ENCODE measurements at regions not wholly inside any gene's neighbourhood (a gene's known extent, or its start where the extent isn't known, plus 50 kb on each side); places are given as distances from the start of the nearest gene placed in this dataset.

- H3K27ac ChIP-seq (ENCODE audit: low read length in 2 of 2) = no peak overlapping the region
- no peaks in the 10 kb centered on the region for H3K9me3 Mint-ChIP-seq (ENCODE audit: insufficient read depth)
- H3K79me2 ChIP-seq (ENCODE audit: control insufficient read depth, insufficient read depth, low read length) = no peaks in the 10 kb centered on the region
- H3K4me3 ChIP-seq (ENCODE audit: control extremely low read depth in 1 of 5, extremely low read depth in 1 of 5, insufficient read depth in 1 of 5, low read depth in 2 of 5, low read length in 4 of 5) = no peak overlapping the region
- intact Hi-C loops (cut with micrococcal nuclease) = no loop called here
- no peaks in the 10 kb centered on the region for H3K27me3 ChIP-seq (replicated peaks in 1 of 4; ENCODE audit: control extremely low read depth in 1 of 4, control insufficient read depth in 3 of 4, insufficient read depth in 4 of 4, low read length in 3 of 4)
- no peaks in the 10 kb centered on the region for H3K9me3 ChIP-seq (ENCODE audit: control extremely low read depth in 1 of 3, control insufficient read depth in 2 of 3, insufficient read depth in 1 of 3, low read length in 2 of 3)
- no peaks in the 10 kb centered on the region for H3K4me1 Mint-ChIP-seq
- no peak overlapping the region for H3K27ac Mint-ChIP-seq
- H3K9ac ChIP-seq (ENCODE audit: low read length) = no peak overlapping the region
- H3K4me1 ChIP-seq (ENCODE audit: control insufficient read depth in 2 of 2, insufficient read depth in 2 of 2, low read length in 2 of 2) = no peaks in the 10 kb centered on the region
- H3K36me3 ChIP-seq (replicated peaks in 1 of 2; ENCODE audit: control extremely low read depth in 1 of 2, control insufficient read depth in 1 of 2, extremely low read depth in 1 of 2, insufficient read depth in 2 of 2, low read length in 1 of 2) = no peaks in the 10 kb centered on the region
- no peak overlapping the region for H3K4me2 ChIP-seq (replicated peaks; ENCODE audit: low read depth, low read length, poor library complexity, severe bottlenecking)
- ATAC-seq (ENCODE audit: low read depth) (no peak), DNase-seq (no peak)
- WGBS (ENCODE audit: insufficient coverage) = 13% methylated on average over 2 of the region's 4 CpGs
- H2AFZ ChIP-seq (ENCODE audit: insufficient read depth, low read depth, low read length, poor library complexity, severe bottlenecking) = no peak overlapping the region
- H3K4me3 Mint-ChIP-seq = no peak overlapping the region
- H4K20me1 ChIP-seq (ENCODE audit: control insufficient read depth, insufficient read depth, low read length, poor library complexity, severe bottlenecking) = no peaks in the 10 kb centered on the region
- CTCF ChIA-PET = no interaction called here
- TF ChIP-seq CTCF (IDR thresholded peaks at IDR 0.05) (no peak), EZH2 (IDR thresholded peaks at IDR 0.05; ENCODE audit: borderline replicate concordance, insufficient read depth, low read depth, low read length, poor library complexity, severe bottlenecking) (no peak)
- POLR2A ChIA-PET = no interaction called here
- H3K27me3 Mint-ChIP-seq = no peaks in the 10 kb centered on the region
Observed at GRCh38 chr10:64067009-64067606, 545.9 kb downstream of the REEP3 start.

- Histone ChIP-seq H3K27ac (ENCODE audit: low read length in 2 of 2) (no peak overlapping the region), H3K9me3 (ENCODE audit: control extremely low read depth in 1 of 3, control insufficient read depth in 2 of 3, insufficient read depth in 1 of 3, low read length in 2 of 3) (no peaks in the 10 kb centered on the region), H2AFZ (ENCODE audit: insufficient read depth, low read depth, low read length, poor library complexity, severe bottlenecking) (no peak overlapping the region), H3K4me3 (ENCODE audit: control extremely low read depth in 1 of 5, extremely low read depth in 1 of 5, insufficient read depth in 1 of 5, low read depth in 2 of 5, low read length in 4 of 5) (no peak overlapping the region), H3K79me2 (ENCODE audit: control insufficient read depth, insufficient read depth, low read length) (no peaks in the 10 kb centered on the region), H3K9ac (ENCODE audit: low read length) (no peak overlapping the region), H3K4me1 (ENCODE audit: control insufficient read depth in 2 of 2, insufficient read depth in 2 of 2, low read length in 2 of 2) (no peaks in the 10 kb centered on the region), H3K27me3 (replicated peaks in 1 of 4; ENCODE audit: control extremely low read depth in 1 of 4, control insufficient read depth in 3 of 4, insufficient read depth in 4 of 4, low read length in 3 of 4) (no peaks in the 10 kb centered on the region), H3K4me2 (replicated peaks; ENCODE audit: low read depth, low read length, poor library complexity, severe bottlenecking) (no peak overlapping the region), H4K20me1 (ENCODE audit: control insufficient read depth, insufficient read depth, low read length, poor library complexity, severe bottlenecking) (no peaks in the 10 kb centered on the region), H3K36me3 (replicated peaks in 1 of 2; ENCODE audit: control extremely low read depth in 1 of 2, control insufficient read depth in 1 of 2, extremely low read depth in 1 of 2, insufficient read depth in 2 of 2, low read length in 1 of 2) (no peaks in the 10 kb centered on the region)
- POLR2A ChIA-PET = no interaction called here
- intact Hi-C loops (cut with micrococcal nuclease) = no loop called here
- Mint-ChIP-seq H3K27ac (no peak overlapping the region), H3K4me3 (no peak overlapping the region), H3K4me1 (no peaks in the 10 kb centered on the region), H3K27me3 (no peaks in the 10 kb centered on the region), H3K9me3 (ENCODE audit: insufficient read depth) (no peaks in the 10 kb centered on the region)
- no peak for ATAC-seq (ENCODE audit: low read depth)
- no peak for DNase-seq
- 100% methylated on average over 2 of the region's 2 CpGs for WGBS (ENCODE audit: insufficient coverage)
- CTCF ChIA-PET = no interaction called here
- TF ChIP-seq CTCF (IDR thresholded peaks at IDR 0.05) (no peak), EZH2 (IDR thresholded peaks at IDR 0.05; ENCODE audit: borderline replicate concordance, insufficient read depth, low read depth, low read length, poor library complexity, severe bottlenecking) (no peak)
Observed at GRCh38 chr10:64067859-64068258, 546.7 kb downstream of the REEP3 start.

All from B cell (primary cell).